SU-DHL-6 (cell line): ENCODE measurements at regions not wholly inside any gene's neighbourhood (a gene's known extent, or its start where the extent isn't known, plus 50 kb on each side); places are given as distances from the start of the nearest gene placed in this dataset.

ENCODE experiments used
- H2AFZ ChIP-seq: fragments of 200-600 bp; sonication (generic); 2 replicates; pipeline ENCODE4 v1.6.1; 2014; ENCODE audit warnings: low read depth, mild to moderate bottlenecking, moderate library complexity, mixed read lengths, antibody characterized with exemption, low read length; ENCODE audit not compliant: severe bottlenecking
- H3F3A ChIP-seq: fragments of 200-600 bp; shearing (Covaris generic); 2 replicates; pipeline ENCODE4 v1.6.0; 2016; ENCODE audit warnings: antibody characterized with exemption, mild to moderate bottlenecking; ENCODE audit not compliant: insufficient read depth
- H3K27ac ChIP-seq: fragments of 200-600 bp; sonication (generic); 2 replicates; pipeline ENCODE4 v1.5.1; 2016; ENCODE audit warnings: low read depth, mild to moderate bottlenecking, low read length, moderate library complexity, mixed read lengths
- H3K27me3 ChIP-seq: fragments of 200-600 bp; sonication (generic), shearing (Covaris generic); 2 replicates; pipeline ENCODE4 v1.6.0; 2014; ENCODE audit warnings: mild to moderate bottlenecking, low read length
- H3K36me3 ChIP-seq: fragments of 200-600 bp; sonication (generic); 2 replicates; pipeline ENCODE4 v1.6.1; 2014; ENCODE audit warnings: mild to moderate bottlenecking, low read length, mixed read lengths
- H3K4me2 ChIP-seq: fragments of 300-600, 200-600 bp; shearing (Covaris generic), sonication (generic); 2 replicates; pipeline ENCODE4 v1.6.0; 2014; ENCODE audit warnings: low read length, low read depth, mild to moderate bottlenecking; ENCODE audit not compliant: poor library complexity, severe bottlenecking
- H3K4me3 ChIP-seq: fragments of 200-600 bp; sonication (generic); 2 replicates; pipeline ENCODE4 v1.5.1; 2014; ENCODE audit warnings: antibody characterized with exemption, low read length, mild to moderate bottlenecking, mixed read lengths; ENCODE audit not compliant: insufficient read depth, poor library complexity, severe bottlenecking
- H3K79me2 ChIP-seq: fragments of 200-600 bp; sonication (generic); 2 replicates; pipeline ENCODE4 v1.6.1; 2014; ENCODE audit warnings: mild to moderate bottlenecking, low read length, moderate library complexity; ENCODE audit not compliant: insufficient read depth
- H3K9ac ChIP-seq: fragments of 200-600 bp; sonication (generic); 2 replicates; pipeline ENCODE4 v1.7.0; 2014; ENCODE audit warnings: mild to moderate bottlenecking, low read length
- H3K9me2 ChIP-seq: fragments of 200-600 bp; sonication (generic); replicated peaks from 2 replicates; pipeline ENCODE4 v1.6.1; 2014; ENCODE audit warnings: low read length; ENCODE audit not compliant: insufficient read depth
- H3K9me3 ChIP-seq: fragments of 200-600 bp; sonication (generic); 2 replicates; pipeline ENCODE4 v1.6.1; 2014; ENCODE audit warnings: low read length, mixed read lengths; ENCODE audit not compliant: insufficient read depth
- H4K20me1 ChIP-seq: fragments of 200-600 bp; sonication (generic); 2 replicates; pipeline ENCODE4 v1.6.1; 2014; ENCODE audit warnings: low read depth, mild to moderate bottlenecking, antibody characterized with exemption, low read length, moderate library complexity, mixed read lengths
- EZH2phosphoT487 ChIP-seq: fragments of 200-600 bp; sonication (generic), shearing (Covaris generic); conservative IDR thresholded peaks from 2 replicates; pipeline ENCODE4 v1.6.1; 2018; ENCODE audit warnings: mild to moderate bottlenecking, antibody characterized with exemption, low read length, moderate library complexity, mixed read lengths
- TF ChIP-seq, protein P1 (sequence below): fragments of 200-600 bp; sonication (generic); IDR thresholded peaks from one replicate; pipeline ENCODE4 v1.5.1; 2017; ENCODE audit warnings: antibody characterized with exemption, mild to moderate bottlenecking, low read length, moderate library complexity; ENCODE audit not compliant: insufficient read depth, poor library complexity, severe bottlenecking

DNA sequence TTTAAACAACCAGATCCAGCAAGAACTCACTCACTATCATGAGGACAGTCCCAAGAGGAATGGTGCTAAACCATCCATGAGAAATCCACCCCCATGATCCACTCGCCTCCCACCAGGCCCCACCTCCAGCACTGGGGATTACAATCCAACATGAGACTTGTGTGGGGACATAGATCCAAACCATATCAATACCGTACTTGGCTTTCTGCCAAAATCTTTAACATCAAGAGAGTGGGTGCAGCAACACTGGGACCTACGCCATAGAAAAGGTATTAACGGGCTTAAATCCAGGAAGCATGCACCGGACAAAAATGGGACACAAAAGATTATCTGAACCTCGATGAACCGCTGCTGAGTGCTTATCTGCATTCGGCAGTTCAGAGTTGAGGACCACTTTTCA is 322.3 kb upstream of the ARID1B start:
- H3K9ac ChIP-seq: no peak overlapping the region
- TF ChIP-seq, protein P1, sequence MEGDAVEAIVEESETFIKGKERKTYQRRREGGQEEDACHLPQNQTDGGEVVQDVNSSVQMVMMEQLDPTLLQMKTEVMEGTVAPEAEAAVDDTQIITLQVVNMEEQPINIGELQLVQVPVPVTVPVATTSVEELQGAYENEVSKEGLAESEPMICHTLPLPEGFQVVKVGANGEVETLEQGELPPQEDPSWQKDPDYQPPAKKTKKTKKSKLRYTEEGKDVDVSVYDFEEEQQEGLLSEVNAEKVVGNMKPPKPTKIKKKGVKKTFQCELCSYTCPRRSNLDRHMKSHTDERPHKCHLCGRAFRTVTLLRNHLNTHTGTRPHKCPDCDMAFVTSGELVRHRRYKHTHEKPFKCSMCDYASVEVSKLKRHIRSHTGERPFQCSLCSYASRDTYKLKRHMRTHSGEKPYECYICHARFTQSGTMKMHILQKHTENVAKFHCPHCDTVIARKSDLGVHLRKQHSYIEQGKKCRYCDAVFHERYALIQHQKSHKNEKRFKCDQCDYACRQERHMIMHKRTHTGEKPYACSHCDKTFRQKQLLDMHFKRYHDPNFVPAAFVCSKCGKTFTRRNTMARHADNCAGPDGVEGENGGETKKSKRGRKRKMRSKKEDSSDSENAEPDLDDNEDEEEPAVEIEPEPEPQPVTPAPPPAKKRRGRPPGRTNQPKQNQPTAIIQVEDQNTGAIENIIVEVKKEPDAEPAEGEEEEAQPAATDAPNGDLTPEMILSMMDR: no peak
- no peak for TF ChIP-seq EZH2phosphoT487
- no peaks in the 10 kb centered on the region for H4K20me1 ChIP-seq
- no peak overlapping the region for H3K4me3 ChIP-seq
- no peak overlapping the region for H3K27ac ChIP-seq
- H3K36me3 ChIP-seq: no peaks in the 10 kb centered on the region
- no peaks in the 10 kb centered on the region for H3K79me2 ChIP-seq
- no peaks in the 10 kb centered on the region for H3K27me3 ChIP-seq
- no peaks in the 10 kb centered on the region for H3K9me3 ChIP-seq
- H2AFZ ChIP-seq: no peak overlapping the region
- H3K4me2 ChIP-seq: no peak overlapping the region
- H3K9me2 ChIP-seq: no peaks in the 10 kb centered on the region
- H3F3A ChIP-seq: no peaks in the 10 kb centered on the region

DNA sequence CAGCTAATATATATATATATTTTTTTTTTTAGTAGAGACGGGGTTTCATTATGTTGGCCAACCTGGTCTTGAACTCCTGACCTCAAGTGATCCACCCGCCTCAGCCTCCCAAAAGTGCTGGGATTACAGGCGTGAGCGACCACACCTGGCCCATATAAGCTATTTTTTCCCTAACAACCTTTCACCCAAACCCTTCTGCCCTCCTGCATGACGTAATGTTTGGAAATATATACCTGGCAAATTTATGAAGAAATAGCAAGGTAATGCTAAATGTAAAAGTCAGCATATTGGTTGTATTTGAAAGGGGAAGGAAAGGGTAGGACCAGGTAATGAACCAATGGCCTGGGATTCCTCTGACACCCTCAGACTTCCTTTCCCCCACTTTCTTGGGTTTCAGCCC is 325.5 kb upstream of the ARID1B start:
- Histone ChIP-seq H3K27ac (no peak overlapping the region), H3K4me2 (no peak overlapping the region), H3K9me2 (no peaks in the 10 kb centered on the region), H3K27me3 (no peaks in the 10 kb centered on the region), H3K4me3 (no peak overlapping the region), H3F3A (no peaks in the 10 kb centered on the region), H3K9ac (no peak overlapping the region), H3K36me3 (no peaks in the 10 kb centered on the region), H4K20me1 (no peaks in the 10 kb centered on the region), H3K79me2 (no peaks in the 10 kb centered on the region), H3K9me3 (no peaks in the 10 kb centered on the region), H2AFZ (no peak overlapping the region)
- no peak for TF ChIP-seq EZH2phosphoT487
- TF ChIP-seq, protein P1: no peak

DNA sequence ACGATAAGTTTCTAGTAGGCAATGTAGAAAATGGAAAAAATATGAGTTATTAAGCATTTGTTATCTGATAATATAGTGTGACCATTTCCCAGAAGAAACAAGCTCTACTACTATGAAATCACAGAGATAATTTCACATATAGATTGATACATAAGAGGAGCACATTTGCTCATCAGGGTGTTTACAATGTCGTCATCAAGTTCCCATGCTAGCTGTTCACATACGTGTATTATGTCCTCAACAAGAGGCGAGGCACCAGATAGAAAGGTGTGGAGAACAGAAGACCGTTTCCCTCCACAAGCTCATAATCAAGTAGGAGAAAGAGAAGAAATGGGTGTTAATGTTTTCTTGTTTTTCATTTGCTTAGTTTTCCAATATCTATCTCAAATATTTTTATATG is 326.1 kb upstream of the ARID1B start:
- Histone ChIP-seq H3K27me3 (no peaks in the 10 kb centered on the region), H3F3A (no peaks in the 10 kb centered on the region), H4K20me1 (no peaks in the 10 kb centered on the region), H3K9me2 (no peaks in the 10 kb centered on the region), H3K4me3 (no peak overlapping the region), H3K9ac (no peak overlapping the region), H2AFZ (no peak overlapping the region), H3K9me3 (no peaks in the 10 kb centered on the region), H3K27ac (no peak overlapping the region), H3K79me2 (no peaks in the 10 kb centered on the region), H3K36me3 (no peaks in the 10 kb centered on the region), H3K4me2 (no peak overlapping the region)
- TF ChIP-seq, protein P1: no peak
- no peak for TF ChIP-seq EZH2phosphoT487

DNA sequence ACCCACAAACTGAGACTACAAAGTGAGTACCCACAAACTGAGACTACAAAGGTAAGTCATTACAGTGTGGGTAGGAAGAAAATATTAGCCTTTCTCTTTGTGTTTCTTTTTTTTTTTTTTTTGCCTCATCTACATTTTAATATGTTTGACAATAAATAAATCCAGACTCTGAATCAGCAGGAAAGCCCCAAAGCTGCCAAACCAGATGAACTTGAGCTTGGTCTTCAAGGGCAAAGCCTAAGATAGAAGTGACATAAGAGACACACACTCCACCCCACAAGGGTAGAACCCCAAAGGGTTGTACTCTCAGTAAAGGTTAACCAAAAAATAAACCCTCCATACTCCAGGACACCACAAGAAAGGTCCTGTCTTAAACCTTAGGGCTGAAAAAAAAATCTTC is 326.8 kb upstream of the ARID1B start:
- no peak overlapping the region for H3K4me3 ChIP-seq
- no peaks in the 10 kb centered on the region for H4K20me1 ChIP-seq
- no peaks in the 10 kb centered on the region for H3K79me2 ChIP-seq
- no peaks in the 10 kb centered on the region for H3F3A ChIP-seq
- H3K9me2 ChIP-seq: no peaks in the 10 kb centered on the region
- no peaks in the 10 kb centered on the region for H3K27me3 ChIP-seq
- no peaks in the 10 kb centered on the region for H3K36me3 ChIP-seq
- no peak overlapping the region for H3K27ac ChIP-seq
- H3K4me2 ChIP-seq: no peak overlapping the region
- H2AFZ ChIP-seq: no peak overlapping the region
- TF ChIP-seq, protein P1: no peak
- no peak for TF ChIP-seq EZH2phosphoT487
- H3K9ac ChIP-seq: no peak overlapping the region
- H3K9me3 ChIP-seq: no peaks in the 10 kb centered on the region
